ENCODE measurements at regions not wholly inside any gene's neighbourhood (a gene's known extent, or its start where the extent isn't known, plus 50 kb on each side); places are given as distances from the start of the nearest gene placed in this dataset.

DNA sequence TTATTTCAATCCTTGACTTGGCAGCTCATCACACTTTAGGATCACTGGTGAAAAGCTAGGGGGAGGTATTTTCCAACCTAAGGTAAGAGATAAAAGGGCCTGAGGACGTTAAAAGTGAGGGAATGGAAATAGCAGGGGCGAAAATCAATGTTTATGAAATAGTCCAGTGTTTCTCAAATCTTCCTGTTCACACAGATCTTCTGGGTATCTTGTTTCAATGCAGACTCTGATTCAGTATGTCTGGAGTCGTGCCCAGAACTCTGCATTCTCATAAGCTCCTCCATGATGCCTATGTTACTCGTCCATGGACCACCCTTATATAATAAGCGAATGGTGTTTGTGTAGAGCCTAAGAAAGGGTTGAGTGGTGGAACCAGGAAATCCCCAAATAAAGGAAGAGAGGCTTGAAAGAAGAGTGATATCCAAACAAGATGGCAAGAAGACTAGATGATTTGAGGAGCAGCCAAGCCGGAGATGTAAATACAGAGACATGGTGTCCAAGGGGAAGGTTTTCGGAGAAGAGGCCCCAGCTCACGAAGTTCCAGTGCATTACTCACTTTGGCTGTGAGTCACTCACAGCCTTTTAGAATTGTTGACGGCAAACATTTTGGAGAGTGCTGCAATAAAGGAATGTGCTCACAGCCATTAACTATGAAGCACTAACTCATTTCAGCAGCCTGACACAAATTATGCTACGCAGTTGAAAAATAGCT is 215.6 kb upstream of the PPARGC1A start:
- Histone ChIP-seq H3K27me3 (ENCODE audit: low read length) (no peaks in the 10 kb centered on the region), H3K9me2 (replicated peaks; ENCODE audit: low read length) (no peaks in the 10 kb centered on the region), H3K27ac (ENCODE audit: low read length) (peak overlapping the region; percentile 56), H3K4me1 (ENCODE audit: insufficient read depth, low read length) (no peaks in the 10 kb centered on the region), H3K4me2 (ENCODE audit: low read length) (no peak overlapping the region), H3F3A (ENCODE audit: low read length, unreplicated experiment) (no peaks in the 10 kb centered on the region), H3K79me2 (ENCODE audit: low read length) (no peaks in the 10 kb centered on the region), H2AFZ (ENCODE audit: low read length) (no peak overlapping the region), H4K20me1 (ENCODE audit: low read length) (no peaks in the 10 kb centered on the region), H3K4me3 (ENCODE audit: low read length) (no peak overlapping the region), H3K9ac (ENCODE audit: low read length) (no peak overlapping the region), H3K9me3 (ENCODE audit: low read length) (no peaks in the 10 kb centered on the region), H3K36me3 (ENCODE audit: low read depth, low read length) (no peaks in the 10 kb centered on the region)
- ChIA-PET POLR2A (ENCODE audit: unreplicated experiment) (no interaction called here), CTCF (no interaction called here)
- no TSS peak for BruUV-seq (replicated peaks)
- intact Hi-C loops (cut with micrococcal nuclease) = no loop called here
- no peak for TF ChIP-seq EZH2phosphoT487 (IDR thresholded peaks at IDR 0.05; ENCODE audit: borderline replicate concordance, low read length)
- no peak for TF ChIP-seq EZH2 (IDR thresholded peaks at IDR 0.05; ENCODE audit: low read length, unreplicated experiment)
- ATAC-seq (no peak), DNase-seq (peak; percentile 46)

DNA sequence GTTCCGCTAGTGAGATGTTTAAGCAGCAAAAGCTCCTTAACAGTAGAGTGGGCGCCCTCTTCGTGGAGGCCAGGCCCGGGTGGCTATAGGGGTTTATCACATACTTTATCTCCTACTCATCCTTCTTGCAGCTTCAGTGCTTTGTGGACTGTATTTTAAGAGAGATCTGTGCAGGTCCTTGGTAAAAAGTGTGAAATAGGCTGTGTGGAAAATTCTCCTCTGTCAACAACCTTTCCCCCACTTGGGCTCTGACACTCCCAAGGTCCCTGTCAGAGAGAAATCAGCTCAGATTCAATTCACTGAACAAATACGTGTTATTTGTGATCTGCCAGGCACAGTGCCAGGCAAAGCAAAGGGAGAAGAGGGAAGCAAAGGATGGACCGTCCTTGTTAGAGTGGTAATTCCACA is 214.3 kb upstream of the PPARGC1A start:
- H3F3A ChIP-seq (ENCODE audit: low read length, unreplicated experiment) = no peaks in the 10 kb centered on the region
- H3K4me3 ChIP-seq (ENCODE audit: low read length) = no peak overlapping the region
- H4K20me1 ChIP-seq (ENCODE audit: low read length) = no peaks in the 10 kb centered on the region
- no peak overlapping the region for H2AFZ ChIP-seq (ENCODE audit: low read length)
- DNase-seq = no peak
- no peaks in the 10 kb centered on the region for H3K9me2 ChIP-seq (replicated peaks; ENCODE audit: low read length)
- no peaks in the 10 kb centered on the region for H3K79me2 ChIP-seq (ENCODE audit: low read length)
- no peak overlapping the region for H3K4me2 ChIP-seq (ENCODE audit: low read length)
- H3K9ac ChIP-seq (ENCODE audit: low read length) = no peak overlapping the region
- intact Hi-C loops (cut with micrococcal nuclease) = no loop called here
- no peaks in the 10 kb centered on the region for H3K27me3 ChIP-seq (ENCODE audit: low read length)
- H3K9me3 ChIP-seq (ENCODE audit: low read length) = no peaks in the 10 kb centered on the region
- H3K4me1 ChIP-seq (ENCODE audit: insufficient read depth, low read length) = no peaks in the 10 kb centered on the region
- no peak for ATAC-seq
- ChIA-PET CTCF (no interaction called here), POLR2A (ENCODE audit: unreplicated experiment) (no interaction called here)
- BruUV-seq (replicated peaks) = no TSS peak
- H3K27ac ChIP-seq (ENCODE audit: low read length) = no peak overlapping the region
- no peak for TF ChIP-seq EZH2phosphoT487 (IDR thresholded peaks at IDR 0.05; ENCODE audit: borderline replicate concordance, low read length)
- TF ChIP-seq, protein P1, sequence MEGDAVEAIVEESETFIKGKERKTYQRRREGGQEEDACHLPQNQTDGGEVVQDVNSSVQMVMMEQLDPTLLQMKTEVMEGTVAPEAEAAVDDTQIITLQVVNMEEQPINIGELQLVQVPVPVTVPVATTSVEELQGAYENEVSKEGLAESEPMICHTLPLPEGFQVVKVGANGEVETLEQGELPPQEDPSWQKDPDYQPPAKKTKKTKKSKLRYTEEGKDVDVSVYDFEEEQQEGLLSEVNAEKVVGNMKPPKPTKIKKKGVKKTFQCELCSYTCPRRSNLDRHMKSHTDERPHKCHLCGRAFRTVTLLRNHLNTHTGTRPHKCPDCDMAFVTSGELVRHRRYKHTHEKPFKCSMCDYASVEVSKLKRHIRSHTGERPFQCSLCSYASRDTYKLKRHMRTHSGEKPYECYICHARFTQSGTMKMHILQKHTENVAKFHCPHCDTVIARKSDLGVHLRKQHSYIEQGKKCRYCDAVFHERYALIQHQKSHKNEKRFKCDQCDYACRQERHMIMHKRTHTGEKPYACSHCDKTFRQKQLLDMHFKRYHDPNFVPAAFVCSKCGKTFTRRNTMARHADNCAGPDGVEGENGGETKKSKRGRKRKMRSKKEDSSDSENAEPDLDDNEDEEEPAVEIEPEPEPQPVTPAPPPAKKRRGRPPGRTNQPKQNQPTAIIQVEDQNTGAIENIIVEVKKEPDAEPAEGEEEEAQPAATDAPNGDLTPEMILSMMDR (conservative IDR thresholded peaks at IDR 0.05; ENCODE audit: low read depth, low read length) = no peak
- no peak for TF ChIP-seq EZH2 (IDR thresholded peaks at IDR 0.05; ENCODE audit: low read length, unreplicated experiment)
- H3K36me3 ChIP-seq (ENCODE audit: low read depth, low read length) = no peaks in the 10 kb centered on the region

DNA sequence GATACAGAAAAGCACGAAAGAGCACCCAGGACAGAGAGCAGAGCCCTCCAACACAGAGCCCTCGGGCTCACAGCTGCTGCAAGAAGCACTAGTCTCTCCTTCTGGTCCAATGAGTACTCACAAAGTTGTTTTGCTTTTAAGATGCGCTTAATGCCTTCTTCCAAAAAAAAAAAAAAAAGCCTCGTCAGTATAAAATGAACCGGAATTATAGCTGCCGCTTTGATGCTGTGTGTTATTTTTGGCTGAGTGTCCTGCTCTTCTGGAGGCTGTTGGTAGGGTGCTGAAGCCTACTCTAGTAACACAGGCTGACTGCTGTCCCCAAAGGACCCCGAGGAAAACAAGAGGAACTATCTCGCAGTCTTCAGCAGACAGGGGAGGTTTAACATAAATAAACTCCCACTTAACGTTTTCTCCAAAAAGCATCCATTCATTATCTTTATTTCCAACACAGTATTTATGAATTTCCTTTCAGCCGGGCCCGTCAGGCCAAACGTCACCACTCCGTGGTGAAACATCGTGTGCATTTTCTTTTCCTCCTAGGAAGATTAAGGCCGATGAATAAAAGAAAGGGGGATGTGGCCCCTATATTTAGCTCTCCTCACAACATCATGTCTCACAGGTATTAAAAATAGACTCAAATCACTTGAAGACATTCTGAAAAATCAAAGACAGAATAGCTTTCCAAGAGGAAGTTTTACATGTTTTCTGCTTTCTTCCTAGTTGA is 213.7 kb upstream of the PPARGC1A start:
- no peaks in the 10 kb centered on the region for H3F3A ChIP-seq (ENCODE audit: low read length, unreplicated experiment)
- ATAC-seq = no peak
- no peak for DNase-seq
- no peak overlapping the region for H2AFZ ChIP-seq (ENCODE audit: low read length)
- no peak overlapping the region for H3K9ac ChIP-seq (ENCODE audit: low read length)
- H3K4me3 ChIP-seq (ENCODE audit: low read length) = no peak overlapping the region
- no peak for TF ChIP-seq EZH2 (IDR thresholded peaks at IDR 0.05; ENCODE audit: low read length, unreplicated experiment)
- TF ChIP-seq, protein P1 (conservative IDR thresholded peaks at IDR 0.05; ENCODE audit: low read depth, low read length) = no peak
- no peaks in the 10 kb centered on the region for H3K27me3 ChIP-seq (ENCODE audit: low read length)
- H4K20me1 ChIP-seq (ENCODE audit: low read length) = no peaks in the 10 kb centered on the region
- intact Hi-C loops (cut with micrococcal nuclease) = no loop called here
- H3K9me3 ChIP-seq (ENCODE audit: low read length) = no peaks in the 10 kb centered on the region
- CTCF ChIA-PET = no interaction called here
- no peaks in the 10 kb centered on the region for H3K9me2 ChIP-seq (replicated peaks; ENCODE audit: low read length)
- H3K27ac ChIP-seq (ENCODE audit: low read length) = no peak overlapping the region
- H3K79me2 ChIP-seq (ENCODE audit: low read length) = no peaks in the 10 kb centered on the region
- no TSS peak for BruUV-seq (replicated peaks)
- POLR2A ChIA-PET (ENCODE audit: unreplicated experiment) = no interaction called here
- H3K36me3 ChIP-seq (ENCODE audit: low read depth, low read length) = no peaks in the 10 kb centered on the region
- no peak overlapping the region for H3K4me2 ChIP-seq (ENCODE audit: low read length)
- no peaks in the 10 kb centered on the region for H3K4me1 ChIP-seq (ENCODE audit: insufficient read depth, low read length)
